ENCODE measurements at regions not wholly inside any gene's neighbourhood (a gene's known extent, or its start where the extent isn't known, plus 50 kb on each side); places are given as distances from the start of the nearest gene placed in this dataset.

DNA sequence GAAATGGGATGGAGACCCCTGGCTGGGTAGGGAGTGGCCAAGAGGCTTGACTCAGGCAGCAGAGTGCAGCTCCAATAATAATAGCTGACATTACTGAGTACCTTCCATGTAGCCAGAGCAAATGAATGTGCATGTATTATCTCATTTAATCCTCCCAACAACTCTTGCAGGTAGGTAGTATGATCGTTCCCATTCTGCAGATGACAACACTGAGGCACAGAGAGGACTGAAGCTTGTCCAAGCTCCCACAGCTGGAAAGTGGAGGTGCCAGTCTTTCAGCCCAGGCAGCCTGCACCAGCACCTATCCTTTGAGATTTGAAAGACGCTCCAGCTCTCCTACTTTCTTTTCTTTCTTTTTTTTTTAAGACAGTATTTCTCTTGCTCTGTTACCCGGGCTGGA, 87.6 kb downstream of the PCDH1 start:
- CTCF ChIA-PET = no interaction called here
- Mint-ChIP-seq H3K36me3 (no peaks in the 10 kb centered on the region), H3K4me3 (no peak overlapping the region), H3K9me3 (no peaks in the 10 kb centered on the region), H3K27ac (no peak overlapping the region), H3K4me1 (no peaks in the 10 kb centered on the region), H3K27me3 (peaks cover 22 to 33% of the 10 kb centered on the region in 2 donors)
- POLR2A ChIA-PET = no interaction called here
- Histone ChIP-seq H3K27me3 (replicated peaks in 1 of 2; ENCODE audit: control insufficient read depth in 2 of 2, extremely low read depth in 1 of 2, insufficient read depth in 2 of 2, low read length in 1 of 2) (peaks cover 0 to 51% of the 10 kb centered on the region in 2 experiments), H3K27ac (ENCODE audit: low read length) (no peak overlapping the region), H3K4me3 (ENCODE audit: control insufficient read depth in 1 of 2, extremely low read depth in 1 of 2, low read length in 1 of 2) (no peak overlapping the region), H3K4me1 (ENCODE audit: control insufficient read depth in 1 of 2, extremely low read depth in 1 of 2, insufficient read depth in 2 of 2, low read length in 2 of 2) (no peaks in the 10 kb centered on the region), H3K9me3 (no peaks in the 10 kb centered on the region), H3K36me3 (ENCODE audit: control insufficient read depth in 2 of 2, extremely low read depth in 1 of 2, insufficient read depth in 1 of 2, low read length in 1 of 2) (no peaks in the 10 kb centered on the region)
- ATAC-seq (replicated peaks in 1 of 4) (no peak), DNase-seq (no peak)
- WGBS (ENCODE audit: insufficient coverage) = 73% methylated on average over 2 of the region's 3 CpGs

DNA sequence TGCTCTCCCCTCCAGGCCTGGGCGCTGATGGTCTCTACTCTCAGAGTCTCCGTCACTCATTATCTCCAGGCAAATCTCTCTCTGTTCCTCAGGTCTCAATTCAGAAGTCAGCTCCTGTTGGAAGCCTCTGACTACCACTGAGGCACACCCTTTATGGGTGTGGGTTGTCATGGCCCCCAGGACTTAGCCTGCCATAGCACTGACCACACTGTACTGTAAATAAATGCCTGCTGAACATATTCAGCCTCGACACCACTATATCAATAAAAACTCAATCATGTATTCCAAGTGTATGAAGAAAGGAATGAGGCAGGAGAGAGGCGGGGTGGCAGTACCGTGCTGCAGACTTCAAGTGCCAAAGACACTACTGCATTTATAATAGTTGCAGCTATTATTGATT, 88.9 kb downstream of the PCDH1 start:
- POLR2A ChIA-PET = no interaction called here
- WGBS (ENCODE audit: insufficient coverage) = 71% methylated on average over 2 of the region's 5 CpGs
- Histone ChIP-seq H3K4me1 (ENCODE audit: control insufficient read depth in 1 of 2, extremely low read depth in 1 of 2, insufficient read depth in 2 of 2, low read length in 2 of 2) (no peaks in the 10 kb centered on the region), H3K36me3 (ENCODE audit: control insufficient read depth in 2 of 2, extremely low read depth in 1 of 2, insufficient read depth in 1 of 2, low read length in 1 of 2) (no peaks in the 10 kb centered on the region), H3K27ac (ENCODE audit: low read length) (no peak overlapping the region), H3K4me3 (ENCODE audit: control insufficient read depth in 1 of 2, extremely low read depth in 1 of 2, low read length in 1 of 2) (no peak overlapping the region), H3K27me3 (replicated peaks in 1 of 2; ENCODE audit: control insufficient read depth in 2 of 2, extremely low read depth in 1 of 2, insufficient read depth in 2 of 2, low read length in 1 of 2) (peaks cover 0 to 48% of the 10 kb centered on the region in 2 experiments), H3K9me3 (no peaks in the 10 kb centered on the region)
- Mint-ChIP-seq H3K4me1 (no peaks in the 10 kb centered on the region), H3K27ac (no peak overlapping the region), H3K4me3 (no peak overlapping the region), H3K9me3 (no peaks in the 10 kb centered on the region), H3K36me3 (no peaks in the 10 kb centered on the region), H3K27me3 (peaks cover 25 to 33% of the 10 kb centered on the region in 2 donors)
- ATAC-seq (replicated peaks in 1 of 4) = no peak
- DNase-seq = no peak
- CTCF ChIA-PET = no interaction called here

DNA sequence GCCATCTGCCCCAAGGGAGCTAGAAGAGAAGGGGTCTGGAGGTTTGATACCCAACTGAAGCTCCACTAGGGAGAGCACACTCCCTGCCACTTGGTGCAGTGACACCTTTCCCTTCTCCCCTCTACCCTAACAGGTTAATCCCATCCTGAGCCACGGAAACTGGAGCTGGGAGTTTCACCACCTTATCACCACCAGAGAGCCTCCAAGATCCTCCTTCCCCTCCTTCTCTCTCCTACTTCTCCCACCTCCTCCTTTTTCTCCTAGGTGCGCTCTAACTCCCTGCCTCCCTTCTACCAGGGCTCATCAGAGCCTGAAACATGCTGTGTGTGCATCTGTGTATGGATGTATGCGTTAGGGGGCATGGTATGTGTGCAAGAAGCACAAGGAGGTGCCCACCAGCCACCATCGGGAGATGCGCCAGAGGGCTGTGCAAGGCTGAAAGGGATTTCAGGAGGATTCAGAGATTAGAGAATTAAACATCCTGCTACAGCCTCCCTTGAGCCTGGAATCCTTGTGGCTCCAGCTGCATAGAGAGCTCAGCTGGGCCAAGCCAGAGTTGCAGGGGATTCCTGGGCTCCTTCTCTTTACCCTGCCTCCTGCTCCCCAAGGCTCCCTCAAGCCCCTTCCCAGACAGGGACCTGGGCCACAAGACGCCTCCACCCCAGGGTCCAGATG, 89.8 kb downstream of the PCDH1 start:
- peaks cover 29 to 36% of the 10 kb centered on the region in 2 donors for H3K27me3 Mint-ChIP-seq
- no peaks in the 10 kb centered on the region for H3K36me3 ChIP-seq (ENCODE audit: control insufficient read depth in 2 of 2, extremely low read depth in 1 of 2, insufficient read depth in 1 of 2, low read length in 1 of 2)
- H3K4me1 Mint-ChIP-seq = no peaks in the 10 kb centered on the region
- H3K4me3 Mint-ChIP-seq = no peak overlapping the region
- no peak overlapping the region for H3K4me3 ChIP-seq (ENCODE audit: control insufficient read depth in 1 of 2, extremely low read depth in 1 of 2, low read length in 1 of 2)
- ChIA-PET CTCF (no interaction called here), POLR2A (no interaction called here)
- 73% methylated on average over 5 of the region's 6 CpGs for WGBS (ENCODE audit: insufficient coverage)
- no peaks in the 10 kb centered on the region for H3K36me3 Mint-ChIP-seq
- peaks cover 0 to 55% of the 10 kb centered on the region in 2 experiments for H3K27me3 ChIP-seq (replicated peaks in 1 of 2; ENCODE audit: control insufficient read depth in 2 of 2, extremely low read depth in 1 of 2, insufficient read depth in 2 of 2, low read length in 1 of 2)
- ATAC-seq (replicated peaks in 1 of 4) = no peak
- H3K27ac ChIP-seq (ENCODE audit: low read length) = no peak overlapping the region
- no peaks in the 10 kb centered on the region for H3K9me3 Mint-ChIP-seq
- H3K9me3 ChIP-seq = no peaks in the 10 kb centered on the region
- no peak overlapping the region for H3K27ac Mint-ChIP-seq
- no peak for DNase-seq
- H3K4me1 ChIP-seq (ENCODE audit: control insufficient read depth in 1 of 2, extremely low read depth in 1 of 2, insufficient read depth in 2 of 2, low read length in 2 of 2) = no peaks in the 10 kb centered on the region

DNA sequence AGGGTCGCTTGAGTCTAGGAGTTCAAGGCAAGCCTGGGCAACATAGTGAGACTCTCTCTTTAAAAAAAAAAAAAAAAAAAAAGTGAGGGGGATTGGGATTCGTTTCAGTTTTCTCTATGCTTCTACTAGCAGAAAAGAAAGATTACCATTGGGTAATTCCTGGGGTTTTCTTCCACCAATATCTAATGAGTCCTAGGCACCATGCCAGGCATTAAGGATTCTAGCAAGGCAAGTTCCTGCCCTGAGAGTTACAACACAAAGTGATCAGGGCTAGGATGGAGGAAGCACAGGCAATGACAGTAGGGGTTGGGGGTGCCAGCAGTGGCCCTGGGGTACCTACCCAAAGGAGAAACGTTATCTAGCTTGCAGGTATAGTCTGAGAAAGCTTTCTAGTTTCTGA, 90.8 kb downstream of the PCDH1 start:
- H3K36me3 ChIP-seq (ENCODE audit: control insufficient read depth in 2 of 2, extremely low read depth in 1 of 2, insufficient read depth in 1 of 2, low read length in 1 of 2) = no peaks in the 10 kb centered on the region
- ATAC-seq (replicated peaks in 1 of 4) (no peak), DNase-seq (no peak)
- H3K27ac ChIP-seq (ENCODE audit: low read length) = no peak overlapping the region
- H3K4me1 Mint-ChIP-seq = no peaks in the 10 kb centered on the region
- H3K36me3 Mint-ChIP-seq = no peaks in the 10 kb centered on the region
- H3K27me3 Mint-ChIP-seq = peaks cover 29 to 32% of the 10 kb centered on the region in 2 donors
- ChIA-PET CTCF (interaction anchor here in 1 of 2 donors (0.6 kb wide), 1 partner anchor 1746 kb away, joined by 4 read pairs; no protein-coding TSS in a partner anchor), POLR2A (no interaction called here)
- peaks cover 0 to 56% of the 10 kb centered on the region in 2 experiments for H3K27me3 ChIP-seq (replicated peaks in 1 of 2; ENCODE audit: control insufficient read depth in 2 of 2, extremely low read depth in 1 of 2, insufficient read depth in 2 of 2, low read length in 1 of 2)
- no peaks in the 10 kb centered on the region for H3K4me1 ChIP-seq (ENCODE audit: control insufficient read depth in 1 of 2, extremely low read depth in 1 of 2, insufficient read depth in 2 of 2, low read length in 2 of 2)
- no peak overlapping the region for H3K27ac Mint-ChIP-seq
- no peaks in the 10 kb centered on the region for H3K9me3 Mint-ChIP-seq
- WGBS (ENCODE audit: insufficient coverage) = no CpG with 5 or more reads among the region's 3 CpGs
- H3K4me3 ChIP-seq (ENCODE audit: control insufficient read depth in 1 of 2, extremely low read depth in 1 of 2, low read length in 1 of 2) = no peak overlapping the region
- no peaks in the 10 kb centered on the region for H3K9me3 ChIP-seq
- no peak overlapping the region for H3K4me3 Mint-ChIP-seq

DNA sequence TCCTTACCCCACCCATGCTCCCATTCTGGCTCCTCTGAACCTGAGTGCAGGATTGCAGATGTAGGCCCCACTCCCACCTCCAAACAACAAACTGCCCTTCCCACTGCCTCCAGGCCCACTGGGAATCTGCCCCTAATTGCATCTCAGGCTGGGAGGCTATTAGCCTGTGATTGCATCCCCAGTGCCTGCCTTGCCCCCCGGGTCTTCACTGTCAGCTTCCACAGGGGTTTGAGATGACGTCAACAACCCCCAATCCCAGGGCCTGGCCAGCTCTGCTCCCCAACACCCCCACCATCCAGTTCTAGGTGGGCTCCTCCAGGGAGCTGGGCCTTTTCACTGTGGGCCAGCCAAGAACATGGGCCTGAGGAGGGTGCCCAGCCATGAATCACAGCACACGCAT, 91.5 kb downstream of the PCDH1 start:
- no peak overlapping the region for H3K27ac Mint-ChIP-seq
- H3K4me1 Mint-ChIP-seq = no peaks in the 10 kb centered on the region
- H3K36me3 Mint-ChIP-seq = no peaks in the 10 kb centered on the region
- H3K9me3 Mint-ChIP-seq = no peaks in the 10 kb centered on the region
- no peaks in the 10 kb centered on the region for H3K36me3 ChIP-seq (ENCODE audit: control insufficient read depth in 2 of 2, extremely low read depth in 1 of 2, insufficient read depth in 1 of 2, low read length in 1 of 2)
- peaks cover 0 to 57% of the 10 kb centered on the region in 2 experiments for H3K27me3 ChIP-seq (replicated peaks in 1 of 2; ENCODE audit: control insufficient read depth in 2 of 2, extremely low read depth in 1 of 2, insufficient read depth in 2 of 2, low read length in 1 of 2)
- ChIA-PET CTCF (no interaction called here), POLR2A (no interaction called here)
- H3K4me3 ChIP-seq (ENCODE audit: control insufficient read depth in 1 of 2, extremely low read depth in 1 of 2, low read length in 1 of 2) = no peak overlapping the region
- no peak overlapping the region for H3K4me3 Mint-ChIP-seq
- ATAC-seq (replicated peaks in 1 of 4) = no peak
- no peak overlapping the region for H3K27ac ChIP-seq (ENCODE audit: low read length)
- H3K9me3 ChIP-seq = no peaks in the 10 kb centered on the region
- WGBS (ENCODE audit: insufficient coverage) = 86% methylated on average over 2 of the region's 3 CpGs
- no peak for DNase-seq
- no peaks in the 10 kb centered on the region for H3K4me1 ChIP-seq (ENCODE audit: control insufficient read depth in 1 of 2, extremely low read depth in 1 of 2, insufficient read depth in 2 of 2, low read length in 2 of 2)
- H3K27me3 Mint-ChIP-seq = peaks cover 29 to 32% of the 10 kb centered on the region in 2 donors

DNA sequence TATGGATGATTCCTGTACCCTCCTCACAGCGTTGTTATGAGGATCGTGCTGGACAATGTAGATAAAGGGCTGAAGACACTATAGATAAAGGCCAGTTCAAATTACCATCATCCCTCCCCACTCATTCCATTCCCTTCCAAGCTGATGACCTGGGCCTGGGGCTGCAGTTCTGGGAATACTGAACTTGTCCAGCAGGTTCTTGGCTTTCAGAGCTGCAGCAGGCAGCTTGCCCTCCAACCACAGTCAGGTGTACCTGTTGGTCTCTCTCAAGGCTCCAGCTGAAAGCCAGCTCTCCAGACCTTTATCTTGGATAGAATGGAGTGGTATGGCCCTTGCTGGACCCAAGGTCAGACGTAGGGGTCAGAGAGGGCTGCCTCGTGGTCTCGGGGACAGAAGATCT, 92.5 kb downstream of the PCDH1 start:
- Mint-ChIP-seq H3K27ac (no peak overlapping the region), H3K4me3 (no peak overlapping the region), H3K4me1 (no peaks in the 10 kb centered on the region), H3K9me3 (no peaks in the 10 kb centered on the region), H3K36me3 (no peaks in the 10 kb centered on the region), H3K27me3 (peaks cover 31 to 32% of the 10 kb centered on the region in 2 donors)
- Histone ChIP-seq H3K4me1 (ENCODE audit: control insufficient read depth in 1 of 2, extremely low read depth in 1 of 2, insufficient read depth in 2 of 2, low read length in 2 of 2) (no peaks in the 10 kb centered on the region), H3K36me3 (ENCODE audit: control insufficient read depth in 2 of 2, extremely low read depth in 1 of 2, insufficient read depth in 1 of 2, low read length in 1 of 2) (no peaks in the 10 kb centered on the region), H3K4me3 (ENCODE audit: control insufficient read depth in 1 of 2, extremely low read depth in 1 of 2, low read length in 1 of 2) (no peak overlapping the region), H3K27ac (ENCODE audit: low read length) (no peak overlapping the region), H3K9me3 (no peaks in the 10 kb centered on the region), H3K27me3 (replicated peaks in 1 of 2; ENCODE audit: control insufficient read depth in 2 of 2, extremely low read depth in 1 of 2, insufficient read depth in 2 of 2, low read length in 1 of 2) (peaks cover 0 to 59% of the 10 kb centered on the region in 2 experiments)
- WGBS (ENCODE audit: insufficient coverage) = 87% methylated on average over 3 of the region's 5 CpGs
- ATAC-seq (replicated peaks in 1 of 4) = no peak
- no peak for DNase-seq
- ChIA-PET POLR2A (interaction anchor here in 1 of 2 donors (0.5 kb wide), 1 partner anchor 164 kb away, joined by 3 read pairs; no protein-coding TSS in a partner anchor), CTCF (no interaction called here)

DNA sequence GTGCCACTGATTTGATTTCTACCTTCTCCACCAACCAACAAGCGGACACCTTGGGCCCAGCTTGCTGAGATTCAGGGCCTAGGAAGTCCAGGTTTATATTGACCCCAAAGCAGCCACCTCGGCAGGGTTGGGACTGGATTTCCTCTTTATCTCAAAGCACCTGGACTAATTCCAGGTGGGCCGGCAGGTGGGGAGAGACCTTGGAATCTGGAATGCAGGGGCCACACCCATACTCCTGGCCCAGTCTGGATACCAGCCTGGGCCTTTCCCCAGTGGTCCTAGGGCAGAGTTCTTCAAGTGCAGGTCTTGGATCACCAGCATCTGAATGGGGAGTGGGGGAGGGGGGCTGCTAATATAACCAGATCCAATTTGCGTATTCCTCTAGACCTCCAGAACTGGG, 93.1 kb downstream of the PCDH1 start:
- Histone ChIP-seq H3K4me3 (ENCODE audit: control insufficient read depth in 1 of 2, extremely low read depth in 1 of 2, low read length in 1 of 2) (no peak overlapping the region), H3K36me3 (ENCODE audit: control insufficient read depth in 2 of 2, extremely low read depth in 1 of 2, insufficient read depth in 1 of 2, low read length in 1 of 2) (no peaks in the 10 kb centered on the region), H3K4me1 (ENCODE audit: control insufficient read depth in 1 of 2, extremely low read depth in 1 of 2, insufficient read depth in 2 of 2, low read length in 2 of 2) (no peaks in the 10 kb centered on the region), H3K27me3 (replicated peaks in 1 of 2; ENCODE audit: control insufficient read depth in 2 of 2, extremely low read depth in 1 of 2, insufficient read depth in 2 of 2, low read length in 1 of 2) (peaks cover 0 to 58% of the 10 kb centered on the region in 2 experiments), H3K27ac (ENCODE audit: low read length) (no peak overlapping the region), H3K9me3 (no peaks in the 10 kb centered on the region)
- DNase-seq (no peak), ATAC-seq (replicated peaks in 1 of 4) (no peak)
- ChIA-PET POLR2A (no interaction called here), CTCF (no interaction called here)
- Mint-ChIP-seq H3K4me1 (no peaks in the 10 kb centered on the region), H3K27me3 (peaks cover 30 to 32% of the 10 kb centered on the region in 2 donors), H3K9me3 (no peaks in the 10 kb centered on the region), H3K27ac (no peak overlapping the region), H3K4me3 (no peak overlapping the region), H3K36me3 (no peaks in the 10 kb centered on the region)
- WGBS (ENCODE audit: insufficient coverage) = 100% methylated on average over 1 of the region's 4 CpGs
